Left lung (tissue), 4 donors: ENCODE measurements at regions not wholly inside any gene's neighbourhood (a gene's known extent, or its start where the extent isn't known, plus 50 kb on each side); places are given as distances from the start of the nearest gene placed in this dataset.

Experiments used
- ATAC-seq: fragments of 200-7000 bp; cut with Tn5 transposase; one replicate; pipeline ENCODE4 v1.9.1; 2020; ENCODE audit warnings: moderate library complexity
- DNase-seq, 4 donors: peaks; one replicate each; pipeline ENCODE4 v3.0.0-alpha.2; 2013 to 2020
- H3K27ac ChIP-seq, 2 donors: fragments of 200-600 bp; sonication (generic) in 1 of 2; one replicate each; pipeline versions ENCODE4 v1.5.0 to v1.8.0; 2020 to 2021
- H3K27me3 ChIP-seq, 2 donors: fragments of 200-600 bp; sonication (generic) in 1 of 2; one replicate each; pipeline versions ENCODE4 v1.5.0 to v1.8.0; 2020 to 2021
- H3K36me3 ChIP-seq, 2 donors: fragments of 200-600 bp; sonication (generic) in 1 of 2; one replicate each; pipeline versions ENCODE4 v1.5.0 to v1.8.0; 2020 to 2021
- H3K4me1 ChIP-seq, 2 donors: fragments of 200-600 bp; one replicate each; pipeline ENCODE4 v1.8.0; 2021
- H3K4me3 ChIP-seq, 2 donors: fragments of 200-600 bp; sonication (generic) in 1 of 2; one replicate each; pipeline versions ENCODE4 v1.5.0 to v1.8.0; 2020 to 2021; ENCODE audit warnings: mild to moderate bottlenecking in 1 of 2
- H3K9me3 ChIP-seq, 2 donors: fragments of 200-600 bp; sonication (generic) in 1 of 2; one replicate each; pipeline versions ENCODE4 v1.5.0 to v1.8.0; 2020 to 2021
- CTCF ChIP-seq, 2 donors: fragments of 200-600 bp; sonication (generic) in 1 of 2; IDR thresholded peaks; one replicate each; pipeline versions ENCODE4 v1.5.0 to v1.8.0; 2021; ENCODE audit warnings: antibody characterized with exemption in 2 of 2
- intact Hi-C, 2 donors: fragments of 100-400 bp; cut with DNase I; formaldehyde crosslinking; loops; one replicate each; pipeline versions ENCODE4 v1.11.2 to v1.14.2; 2022
- donor health status: DM: no; HTN: yes; CAD: no.
- donor health status: DM: no; HTN: no; CAD: no.

GRCh38 chr6:112618849-112619248, 271.7 kb downstream of the RFPL4B start:
- ATAC-seq, result no peak
- TF ChIP-seq CTCF (IDR thresholded peaks at IDR 0.05), result no peak
- intact Hi-C loops, result no loop called here

GRCh38 chr6:112620812-112621569, 273.9 kb downstream of the RFPL4B start:
- DNase-seq (no peak), ATAC-seq (no peak)
- no peaks in the 10 kb centered on the region for H3K27me3 ChIP-seq
- H3K36me3 ChIP-seq, result no peaks in the 10 kb centered on the region
- H3K9me3 ChIP-seq, result no peaks in the 10 kb centered on the region
- intact Hi-C loops, result no loop called here
- H3K4me3 ChIP-seq, result no peak overlapping the region
- TF ChIP-seq CTCF (IDR thresholded peaks at IDR 0.05), result no peak
- H3K27ac ChIP-seq, result no peak overlapping the region
- no peaks in the 10 kb centered on the region for H3K4me1 ChIP-seq

More at GRCh38 chr6:112618849-112619248, 271.7 kb downstream of the RFPL4B start:
- no peak for DNase-seq
- Histone ChIP-seq H3K9me3 (no peaks in the 10 kb centered on the region), H3K36me3 (no peaks in the 10 kb centered on the region), H3K27ac (no peak overlapping the region), H3K27me3 (no peaks in the 10 kb centered on the region), H3K4me1 (no peaks in the 10 kb centered on the region), H3K4me3 (no peak overlapping the region)

GRCh38 chr6:112622036-112622435, 274.9 kb downstream of the RFPL4B start:
- H3K4me3 ChIP-seq, result no peak overlapping the region
- H3K4me1 ChIP-seq, result no peaks in the 10 kb centered on the region
- DNase-seq (no peak), ATAC-seq (no peak)
- H3K9me3 ChIP-seq, result no peaks in the 10 kb centered on the region
- intact Hi-C loops, result no loop called here
- TF ChIP-seq CTCF (IDR thresholded peaks at IDR 0.05), result no peak
- no peaks in the 10 kb centered on the region for H3K27me3 ChIP-seq
- no peaks in the 10 kb centered on the region for H3K36me3 ChIP-seq
- H3K27ac ChIP-seq, result no peak overlapping the region

GRCh38 chr6:112626468-112627082, 279.4 kb downstream of the RFPL4B start:
- no peaks in the 10 kb centered on the region for H3K9me3 ChIP-seq
- no peaks in the 10 kb centered on the region for H3K36me3 ChIP-seq
- no peak overlapping the region for H3K27ac ChIP-seq
- intact Hi-C loops, result no loop called here
- no peak for TF ChIP-seq CTCF (IDR thresholded peaks at IDR 0.05)
- H3K27me3 ChIP-seq, result no peaks in the 10 kb centered on the region
- ATAC-seq (no peak), DNase-seq (no peak)
- no peaks in the 10 kb centered on the region for H3K4me1 ChIP-seq
- no peak overlapping the region for H3K4me3 ChIP-seq

GRCh38 chr6:112634376-112634775, 287.2 kb downstream of the RFPL4B start:
- TF ChIP-seq CTCF (IDR thresholded peaks at IDR 0.05), result no peak
- no peak overlapping the region for H3K27ac ChIP-seq
- DNase-seq, result no peak
- no peak for ATAC-seq
- H3K4me3 ChIP-seq, result no peak overlapping the region
- no peaks in the 10 kb centered on the region for H3K9me3 ChIP-seq
- intact Hi-C loops, result no loop called here
- H3K27me3 ChIP-seq, result no peaks in the 10 kb centered on the region
- no peaks in the 10 kb centered on the region for H3K36me3 ChIP-seq
- H3K4me1 ChIP-seq, result no peaks in the 10 kb centered on the region
